Smooth muscle cell of the brain vasculature (primary cell): ENCODE measurements at regions not wholly inside any gene's neighbourhood (a gene's known extent, or its start where the extent isn't known, plus 50 kb on each side); places are given as distances from the start of the nearest gene placed in this dataset.
"Not testable (repeated sequence)": the region's sequence is repeated elsewhere in the genome, so short reads cannot be mapped to it uniquely, and the experiment has no call there.

ENCODE experiments used
- DNase-seq: peaks from one replicate; pipeline ENCODE4 v3.0.0-alpha.2; 2012; ENCODE audit warnings: low read depth, low spot score

GRCh38 chr4:183044924-183045640 lies 54.0 kb upstream of the WWC2 start:
- not testable (repeated sequence) for DNase-seq

- no peak for DNase-seq
These were observed 60.6 kb upstream of the WWC2 start for GRCh38 chr4:183038436-183038835.

- DNase-seq: no peak
These were observed 63.2 kb upstream of the WWC2 start for GRCh38 chr4:183035726-183036415.

- DNase-seq: no peak
These were observed 63.8 kb upstream of the WWC2 start for GRCh38 chr4:183035256-183035655.

- no peak for DNase-seq
These were observed 68.2 kb upstream of the WWC2 start for GRCh38 chr4:183030823-183031222.

- no peak for DNase-seq
These were observed 68.7 kb upstream of the WWC2 start for GRCh38 chr4:183030309-183030708.

- DNase-seq: no peak
These were observed 69.7 kb upstream of the WWC2 start for GRCh38 chr4:183029365-183029764.

- DNase-seq: no peak
These were observed 72.4 kb upstream of the WWC2 start for GRCh38 chr4:183026701-183027100.

GRCh38 chr4:183022617-183023016 lies 76.4 kb upstream of the WWC2 start:
- DNase-seq: no peak

GRCh38 chr4:183017962-183018361 lies 81.1 kb upstream of the WWC2 start:
- no peak for DNase-seq

- DNase-seq: no peak
These were observed 84.5 kb upstream of the WWC2 start for GRCh38 chr4:183014361-183015084.

- DNase-seq: no peak
These were observed 85.4 kb upstream of the WWC2 start for GRCh38 chr4:183013730-183014002.

GRCh38 chr4:183012879-183013729 lies 86.0 kb upstream of the WWC2 start:
- DNase-seq: no peak

- no peak for DNase-seq
These were observed 87.7 kb upstream of the WWC2 start for GRCh38 chr4:183011213-183011907.

- no peak for DNase-seq
These were observed 90.6 kb upstream of the WWC2 start for GRCh38 chr4:183008492-183008891.

- DNase-seq: not testable (repeated sequence)
These were observed 87.2 kb upstream of the DCTD start for GRCh38 chr4:183004370-183004769.

- DNase-seq: no peak
These were observed 77.0 kb upstream of the DCTD start for GRCh38 chr4:182994171-182994570.

- DNase-seq: peak; percentile 18
These were observed 61.1 kb upstream of the DCTD start for GRCh38 chr4:182978152-182978827.

GRCh38 chr4:182975806-182976205 lies 58.6 kb upstream of the DCTD start:
- DNase-seq: peak; percentile 32

- no peak for DNase-seq
These were observed 56.8 kb upstream of the DCTD start for GRCh38 chr4:182973941-182974340.

GRCh38 chr4:182973511-182973911 lies 56.3 kb upstream of the DCTD start:
- peak; percentile 9 for DNase-seq
